IMR-90 (cell line): ENCODE measurements at regions not wholly inside any gene's neighbourhood (a gene's known extent, or its start where the extent isn't known, plus 50 kb on each side); places are given as distances from the start of the nearest gene placed in this dataset.

ENCODE experiments used
- ATAC-seq: fragments of 200-7000 bp; cut with Tn5 transposase; 2 replicates; pipeline ENCODE4 v1.9.1; 2020; ENCODE audit warnings: low read depth, mild to moderate bottlenecking, moderate library complexity
- BruUV-seq: library from RNA; stranded (reverse); fragments of 400-500 nt; replicated peaks from 2 replicates; lab custom pipeline; 2021; lab: Mats Ljungman, UMichigan
- CTCF ChIA-PET: fragments of 300-600 bp; formaldehyde crosslinking; extraction: SDS; loops from one replicate; lab custom pipeline; 2021; ENCODE audit warnings: antibody characterized with exemption; lab: Yijun Ruan, JAX
- POLR2A ChIA-PET: fragments of 300-600 bp; sonication (Branson Sonifier 250); formaldehyde crosslinking; loops from one replicate; lab custom pipeline; 2022; ENCODE audit warnings: antibody characterized with exemption; ENCODE audit not compliant: unreplicated experiment; lab: Charles Lee
- DNase-seq: peaks from one replicate; pipeline ENCODE4 v3.0.0; 2013
- H2AFZ ChIP-seq: replicated peaks from 2 replicates; pipeline ENCODE3; 2013; ENCODE audit warnings: low read length, mild to moderate bottlenecking; ENCODE audit not compliant: poor library complexity
- H2AK5ac ChIP-seq: 2 replicates; pipeline ENCODE4 v1.6.1; 2013; ENCODE audit warnings: low read depth, low read length, inconsistent platforms
- H2AK9ac ChIP-seq: replicated peaks from 2 replicates; pipeline ENCODE3; 2013; ENCODE audit warnings: mild to moderate bottlenecking, low read depth, low read length, moderate library complexity; ENCODE audit not compliant: poor library complexity
- H2BK120ac ChIP-seq: 2 replicates; pipeline ENCODE4 v1.6.1; 2013; ENCODE audit warnings: low read depth, low read length, inconsistent platforms
- H2BK15ac ChIP-seq: 3 replicates; pipeline ENCODE4 v1.6.1; 2013; ENCODE audit warnings: low read depth, low read length, inconsistent platforms
- H2BK20ac ChIP-seq: 2 replicates; pipeline ENCODE4 v1.6.1; 2013; ENCODE audit warnings: low read depth, mild to moderate bottlenecking, inconsistent platforms, low read length, moderate library complexity
- H2BK5ac ChIP-seq: 2 replicates; pipeline ENCODE4 v1.6.1; 2013; ENCODE audit warnings: mild to moderate bottlenecking, low read depth, low read length, inconsistent platforms; ENCODE audit not compliant: poor library complexity, severe bottlenecking
- H3K14ac ChIP-seq: replicated peaks from 2 replicates; pipeline ENCODE4 v1.6.1; 2013; ENCODE audit warnings: low read depth, low read length, inconsistent platforms
- H3K18ac ChIP-seq: 2 replicates; pipeline ENCODE4 v1.6.1; 2013; ENCODE audit warnings: low read depth, low read length, control low read depth
- H3K23ac ChIP-seq: 2 replicates; pipeline ENCODE4 v1.6.1; 2013; ENCODE audit warnings: low read depth, low read length, inconsistent platforms
- H3K27ac ChIP-seq: 2 replicates; pipeline ENCODE4 v1.5.1; 2013; ENCODE audit warnings: mild to moderate bottlenecking, control low read depth, low read length; ENCODE audit not compliant: insufficient read depth
- H3K27me3 ChIP-seq: 2 replicates; pipeline ENCODE4 v1.6.1; 2013; ENCODE audit warnings: low read length; ENCODE audit not compliant: control insufficient read depth, insufficient read depth
- H3K36me3 ChIP-seq: 2 replicates; pipeline ENCODE4 v1.6.1; 2013; ENCODE audit warnings: low read length, mixed read lengths; ENCODE audit not compliant: control insufficient read depth, insufficient read depth
- H3K4ac ChIP-seq: 2 replicates; pipeline ENCODE4 v1.6.1; 2013; ENCODE audit warnings: low read depth, low read length, inconsistent platforms
- H3K4me1 ChIP-seq: 2 replicates; pipeline ENCODE4 v1.6.1; 2013; ENCODE audit warnings: low read length, mixed read lengths; ENCODE audit not compliant: control insufficient read depth, insufficient read depth
- H3K4me2 ChIP-seq: 2 replicates; pipeline ENCODE4 v1.6.1; 2013; ENCODE audit warnings: low read depth, mild to moderate bottlenecking, control low read depth, low read length, moderate library complexity
- H3K4me3 ChIP-seq: 2 replicates; pipeline ENCODE4 v1.5.1; 2013; ENCODE audit warnings: low read depth, mild to moderate bottlenecking, control low read depth, low read length, moderate library complexity; ENCODE audit not compliant: insufficient read depth
- H3K56ac ChIP-seq: 2 replicates; pipeline ENCODE4 v1.6.1; 2013; ENCODE audit warnings: low read length, inconsistent platforms; ENCODE audit not compliant: insufficient read depth; ENCODE audit errors: extremely low read depth
- H3K79me1 ChIP-seq, 2 experiments: 2 replicates each; pipeline ENCODE4 v1.6.1; 2013; ENCODE audit warnings: low read length in 2 of 2, inconsistent platforms in 1 of 2, low read depth in 1 of 2
- H3K9ac ChIP-seq: 2 replicates; pipeline ENCODE4 v1.6.1; 2013; ENCODE audit warnings: low read depth, low read length, control low read depth
- H3K9me1 ChIP-seq: 2 replicates; pipeline ENCODE4 v1.6.1; 2013; ENCODE audit warnings: low read length, inconsistent platforms; ENCODE audit not compliant: insufficient read depth
- H3K9me3 ChIP-seq: 2 replicates; pipeline ENCODE4 v1.6.1; 2013; ENCODE audit warnings: low read length; ENCODE audit not compliant: control insufficient read depth, insufficient read depth
- H4K20me1 ChIP-seq: 2 replicates; pipeline ENCODE4 v1.6.1; 2013; ENCODE audit warnings: low read length, inconsistent platforms; ENCODE audit not compliant: insufficient read depth
- H4K5ac ChIP-seq: 2 replicates; pipeline ENCODE4 v1.6.1; 2013; ENCODE audit warnings: mild to moderate bottlenecking, low read depth, low read length, control low read depth
- H4K8ac ChIP-seq, 2 experiments: 2 replicates each; pipeline ENCODE4 v1.6.1; 2013; ENCODE audit warnings: low read depth in 2 of 2, low read length in 2 of 2, control low read depth in 1 of 2, inconsistent platforms in 1 of 2
- H4K91ac ChIP-seq: 2 replicates; pipeline ENCODE4 v1.6.1; 2013; ENCODE audit warnings: low read depth, low read length, inconsistent platforms; ENCODE audit not compliant: insufficient read depth
- CEBPB ChIP-seq: IDR thresholded peaks from 2 replicates; pipeline ENCODE4 v1.6.1; 2012; ENCODE audit warnings: low read depth, low read length, improper control_type of control experiment
- CHD1 ChIP-seq: IDR thresholded peaks from 2 replicates; pipeline ENCODE4 v1.6.1; 2012; ENCODE audit warnings: low read depth, low read length, improper control_type of control experiment
- CTCF ChIP-seq: conservative IDR thresholded peaks from 2 replicates; pipeline ENCODE4 v1.5.1; 2012; ENCODE audit warnings: mild to moderate bottlenecking, low read depth, low read length, improper control_type of control experiment
- ELK1 ChIP-seq: fragments of 150-350 bp; IDR thresholded peaks from 2 replicates; pipeline ENCODE4 v1.6.1; 2016; ENCODE audit warnings: low read depth, mild to moderate bottlenecking, low read length, moderate library complexity, borderline replicate concordance
- FOS ChIP-seq: fragments of 150-350 bp; IDR thresholded peaks from 2 replicates; pipeline ENCODE4 v1.6.1; 2016; ENCODE audit warnings: low read depth, low read length
- MAFK ChIP-seq: IDR thresholded peaks from 2 replicates; pipeline ENCODE4 v1.6.1; 2012; ENCODE audit warnings: low read depth, low read length, improper control_type of control experiment
- MAZ ChIP-seq: IDR thresholded peaks from 2 replicates; pipeline ENCODE4 v1.6.1; 2012; ENCODE audit warnings: low read depth, mild to moderate bottlenecking, low read length, improper control_type of control experiment, moderate library complexity, borderline replicate concordance
- MXI1 ChIP-seq: IDR thresholded peaks from 2 replicates; pipeline ENCODE4 v1.6.1; 2012; ENCODE audit warnings: low read depth, mild to moderate bottlenecking, low read length, moderate library complexity, borderline replicate concordance
- NFE2L2 ChIP-seq: fragments of 150-350 bp; IDR thresholded peaks from 2 replicates; pipeline ENCODE4 v1.6.1; 2016; ENCODE audit warnings: low read depth, mild to moderate bottlenecking, low read length
- POLR2A ChIP-seq: IDR thresholded peaks from 2 replicates; pipeline ENCODE4 v1.6.1; 2012; ENCODE audit warnings: mild to moderate bottlenecking, low read depth, low read length
- RAD21 ChIP-seq: IDR thresholded peaks from 2 replicates; pipeline ENCODE4 v1.6.1; 2012; ENCODE audit warnings: low read length, improper control_type of control experiment
- RCOR1 ChIP-seq: IDR thresholded peaks from 2 replicates; pipeline ENCODE4 v1.6.1; 2012; ENCODE audit warnings: mild to moderate bottlenecking, low read length, improper control_type of control experiment; ENCODE audit not compliant: insufficient replicate concordance
- RFX5 ChIP-seq: IDR thresholded peaks from 2 replicates; pipeline ENCODE4 v1.8.0; 2012; ENCODE audit warnings: low read depth, mild to moderate bottlenecking, low read length, moderate library complexity
- SMC3 ChIP-seq: fragments of 150-350 bp; IDR thresholded peaks from 2 replicates; pipeline ENCODE4 v1.6.1; 2016; ENCODE audit warnings: low read depth, mild to moderate bottlenecking, antibody characterized with exemption, low read length, moderate library complexity
- WGBS, 2 experiments: methylation state at CpG; one replicate each; pipeline versions ENCODE4 v1.1.5 to v1.1.7; 2013; ENCODE audit warnings: missing lambda C conversion rate in 2 of 2; ENCODE audit not compliant: insufficient read length in 1 of 2; ENCODE audit errors: extremely low coverage in 2 of 2; 5-methylcytosine and 5-hydroxymethylcytosine counted together
- dilution Hi-C: fragments of 300-500 bp; cut with HindIII; formaldehyde crosslinking; loops from one replicate; pipeline ENCODE4 v1.14.3; 2018; ENCODE audit warnings: low sequenced_read_pairs; ENCODE audit not compliant: unreplicated experiment
- in situ Hi-C: fragments of 300-500 bp; cut with MboI; formaldehyde crosslinking; loops from 3 replicates; pipeline ENCODE4 v1.14.3; 2019; ENCODE audit warnings: low sequenced_read_pairs, inconsistent platforms, mixed read lengths
- intact Hi-C: fragments of 100-400 bp; cut with micrococcal nuclease; formaldehyde crosslinking; loops from 2 replicates; pipeline ENCODE4 v1.10.0; 2022

GRCh38 chr3:95826419-95826818 is 988.0 kb upstream of the EPHA6 start:
- H3K9me3 ChIP-seq: no peaks in the 10 kb centered on the region
- no TSS peak for BruUV-seq
- H2BK20ac ChIP-seq: no peak overlapping the region
- no peak overlapping the region for H3K4me3 ChIP-seq
- no peak overlapping the region for H2AK5ac ChIP-seq
- H3K14ac ChIP-seq: no peak overlapping the region
- no peaks in the 10 kb centered on the region for H3K9me1 ChIP-seq
- no peaks in the 10 kb centered on the region for H3K4me1 ChIP-seq
- ChIA-PET CTCF (interaction anchor here (1.1 kb wide), 1 partner anchor 13 kb away, joined by 3 read pairs; no protein-coding TSS in a partner anchor), POLR2A (no interaction called here)
- no peak overlapping the region for H3K4me2 ChIP-seq
- H3K56ac ChIP-seq: no peak overlapping the region
- TF ChIP-seq CEBPB (no peak), ELK1 (no peak), MXI1 (no peak), CTCF (no peak), RCOR1 (no peak), MAZ (no peak), FOS (no peak), SMC3 (no peak), NFE2L2 (no peak), RAD21 (no peak), CHD1 (no peak), POLR2A (no peak), RFX5 (no peak), MAFK (no peak)
- H4K5ac ChIP-seq: no peak overlapping the region
- no peak for ATAC-seq
- H4K91ac ChIP-seq: no peak overlapping the region
- H2AFZ ChIP-seq: no peak overlapping the region
- H2BK120ac ChIP-seq: no peak overlapping the region
- H2BK15ac ChIP-seq: no peak overlapping the region
- no peak overlapping the region for H2BK5ac ChIP-seq
- H4K20me1 ChIP-seq: no peaks in the 10 kb centered on the region
- H3K9ac ChIP-seq: no peak overlapping the region
- no peak overlapping the region for H4K8ac ChIP-seq
- no CpG with 5 or more reads among the region's 2 CpGs for WGBS, 2 experiments
- no peak overlapping the region for H3K4ac ChIP-seq
- dilution Hi-C loops: no loop called here
- H3K36me3 ChIP-seq: no peaks in the 10 kb centered on the region
- no peaks in the 10 kb centered on the region for H3K79me1 ChIP-seq
- DNase-seq: no peak
- intact Hi-C loops: no loop called here
- H2AK9ac ChIP-seq: no peak overlapping the region
- H3K27me3 ChIP-seq: no peaks in the 10 kb centered on the region
- H3K27ac ChIP-seq: no peak overlapping the region
- H3K23ac ChIP-seq: no peak overlapping the region
- in situ Hi-C loops: no loop called here
- H3K18ac ChIP-seq: no peak overlapping the region
